GM19452 (cell line): ENCODE measurements at regions not wholly inside any gene's neighbourhood (a gene's known extent, or its start where the extent isn't known, plus 50 kb on each side); places are given as distances from the start of the nearest gene placed in this dataset.

Experiments
- ATAC-seq: cut with Tn5 transposase; IDR thresholded peaks from one replicate; pipeline ENCODE4 v1.9.1; 2021; ENCODE audit not compliant: unreplicated experiment

DNA sequence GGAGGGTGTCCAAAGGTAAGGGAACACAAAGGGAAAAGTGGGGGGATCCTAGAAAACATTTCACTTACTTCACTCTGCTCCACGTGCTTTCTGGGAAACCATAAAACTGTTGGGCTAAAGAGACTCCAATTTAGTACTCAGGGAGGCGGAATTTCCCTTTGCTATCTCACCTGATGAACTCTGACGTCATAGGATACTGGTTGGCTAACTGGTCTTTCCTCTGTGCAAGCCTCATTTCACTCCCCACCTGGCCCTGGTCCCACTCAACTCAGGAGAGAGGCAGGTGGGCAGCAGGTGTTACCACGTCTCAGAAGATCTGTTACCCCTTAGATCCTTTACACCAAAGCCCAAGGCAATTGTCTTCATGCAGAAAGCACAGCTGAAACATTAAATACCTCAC, 51.8 kb upstream of the PMAIP1 start:
- no peak for ATAC-seq

DNA sequence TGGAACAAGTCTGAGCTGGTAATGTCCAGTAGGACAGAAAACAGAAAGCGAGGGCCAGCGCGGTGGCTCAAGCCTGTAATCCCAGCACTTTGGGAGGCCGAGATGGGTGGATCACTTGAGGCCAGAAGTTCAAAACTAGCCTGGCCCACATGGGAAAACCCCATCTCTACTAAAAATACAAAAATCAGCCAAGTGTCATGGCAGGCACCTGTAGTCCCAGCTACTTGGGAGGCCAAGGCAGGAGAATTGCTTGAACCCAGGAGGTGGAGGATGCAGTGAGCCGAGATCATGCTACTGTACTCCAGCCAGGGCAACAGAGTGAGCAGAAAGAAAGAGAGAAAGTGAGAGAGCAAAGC, 52.3 kb upstream of the PMAIP1 start:
- peak; percentile 26 for ATAC-seq

DNA sequence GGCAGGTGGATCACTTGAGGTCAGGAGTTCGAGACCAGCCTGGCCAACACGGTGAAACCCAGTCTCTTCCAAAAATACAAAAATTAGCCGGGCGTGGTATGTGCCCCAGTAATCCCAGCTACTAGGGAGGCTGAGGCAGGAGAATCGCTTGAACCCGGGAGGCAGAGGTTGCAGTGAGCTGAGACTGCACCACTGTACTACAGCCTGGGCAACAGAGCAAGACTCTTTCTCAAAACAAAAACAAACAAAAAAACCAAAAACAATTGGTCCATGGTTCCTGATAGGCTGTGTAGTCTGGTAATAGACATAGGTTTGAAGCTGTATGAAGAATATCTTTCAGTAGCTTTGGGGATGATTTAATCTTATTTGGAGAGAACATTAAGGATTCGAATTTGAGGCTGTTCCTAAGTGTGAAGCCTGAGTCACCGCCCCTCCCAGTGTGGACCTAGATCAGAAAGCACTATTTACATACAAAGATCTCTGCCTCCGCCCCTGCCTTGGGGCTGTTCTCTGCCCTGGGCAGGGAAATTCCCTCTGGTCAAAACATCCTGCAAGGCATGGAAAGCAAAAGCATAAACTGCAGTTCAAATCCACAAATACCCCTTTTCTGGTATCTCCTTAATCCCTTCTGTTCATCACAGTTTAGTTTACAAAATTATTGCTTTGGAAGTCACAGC, 52.8 kb upstream of the PMAIP1 start:
- peak; percentile 95 for ATAC-seq

GRCh38 chr18:59842947-59843346, 56.8 kb upstream of the PMAIP1 start:
- ATAC-seq: no peak

DNA sequence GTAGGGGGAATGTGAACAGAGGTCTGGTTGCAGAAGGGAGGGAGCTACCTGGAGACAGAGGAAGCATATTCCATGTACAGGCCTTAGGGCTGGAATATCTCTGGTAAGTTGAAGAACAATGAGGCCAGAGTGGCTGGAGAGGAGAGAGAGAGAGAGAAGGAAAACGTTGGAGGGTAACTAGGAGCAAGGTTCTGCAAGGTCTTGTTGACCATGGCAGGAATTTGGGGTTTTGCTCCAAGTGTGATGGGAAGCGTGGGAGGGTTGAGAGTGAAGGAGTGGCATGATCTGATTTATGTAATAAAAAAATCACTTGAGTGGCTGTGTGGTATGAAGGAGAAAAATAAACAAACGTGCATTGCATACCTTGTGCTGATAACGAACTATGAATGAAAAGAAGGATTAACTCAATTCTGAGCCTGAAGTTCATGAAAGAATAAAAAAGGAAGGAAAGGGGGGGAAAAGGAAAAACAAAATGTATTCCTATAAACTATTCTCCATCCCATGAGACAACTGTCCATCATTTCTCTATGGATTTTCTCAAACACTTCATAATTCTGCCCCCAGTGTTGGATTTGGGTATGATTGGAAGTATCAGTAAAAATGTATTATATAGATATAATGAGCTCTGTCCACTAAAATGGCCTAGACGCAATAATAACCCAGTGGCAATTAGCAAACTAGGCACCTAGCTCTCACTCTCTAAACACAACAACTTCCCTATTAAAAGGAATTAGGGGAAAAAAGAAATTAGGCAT, 59.7 kb upstream of the PMAIP1 start:
- ATAC-seq: no peak

DNA sequence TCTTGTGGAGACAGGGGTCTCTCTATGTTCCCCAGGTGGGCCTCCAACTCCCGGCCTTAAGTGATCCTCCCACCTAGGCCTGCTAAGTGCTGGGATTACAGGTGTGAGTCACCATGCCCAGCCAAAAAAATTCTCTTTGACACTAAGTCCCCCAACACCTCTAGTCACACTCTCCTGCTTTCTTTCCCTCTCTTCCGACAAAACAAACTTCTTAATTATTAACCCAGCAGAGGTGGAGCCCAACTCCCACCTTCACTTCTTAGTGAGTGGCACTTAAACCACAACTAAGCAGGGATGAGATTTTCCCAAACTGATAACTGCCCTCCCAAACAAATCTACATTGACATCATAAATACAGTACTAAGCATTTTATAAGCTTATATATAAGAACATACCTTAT, 60.5 kb upstream of the PMAIP1 start:
- ATAC-seq: no peak

- ATAC-seq: peak; percentile 56
These were observed 62.2 kb upstream of the PMAIP1 start for GRCh38 chr18:59837586-59837985.

GRCh38 chr18:59835605-59836379, 64.0 kb upstream of the PMAIP1 start:
- no peak for ATAC-seq

- ATAC-seq: peak; percentile 48
These were observed 65.5 kb upstream of the PMAIP1 start for GRCh38 chr18:59834267-59834666.

DNA sequence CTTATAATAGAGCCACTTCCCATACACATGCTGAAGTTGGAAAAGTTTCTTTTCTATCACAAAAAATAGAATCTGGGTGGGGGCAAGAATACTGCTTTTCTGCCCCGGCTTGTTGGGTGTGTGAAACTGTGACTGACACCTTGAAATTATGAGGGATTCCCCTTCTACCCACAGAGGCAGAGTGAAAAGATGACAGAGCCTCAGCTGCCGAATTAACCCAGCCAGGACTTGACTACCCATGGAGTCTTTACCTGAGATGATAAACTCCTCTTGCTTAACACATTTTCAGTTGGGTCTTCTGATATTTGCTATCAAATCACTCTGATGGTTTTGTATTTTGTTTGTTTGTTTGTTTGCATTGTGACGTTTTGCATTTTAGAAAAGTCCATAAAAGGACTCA, 66.0 kb upstream of the PMAIP1 start:
- ATAC-seq: peak; percentile 80

- ATAC-seq: peak; percentile 78
These were observed 76.1 kb upstream of the PMAIP1 start for GRCh38 chr18:59823596-59824195.

GRCh38 chr18:59822612-59823550, 76.9 kb upstream of the PMAIP1 start:
- ATAC-seq: no peak

GRCh38 chr18:59821983-59822382, 77.8 kb upstream of the PMAIP1 start:
- no peak for ATAC-seq

GRCh38 chr18:59820663-59821062, 79.1 kb upstream of the PMAIP1 start:
- ATAC-seq: no peak

DNA sequence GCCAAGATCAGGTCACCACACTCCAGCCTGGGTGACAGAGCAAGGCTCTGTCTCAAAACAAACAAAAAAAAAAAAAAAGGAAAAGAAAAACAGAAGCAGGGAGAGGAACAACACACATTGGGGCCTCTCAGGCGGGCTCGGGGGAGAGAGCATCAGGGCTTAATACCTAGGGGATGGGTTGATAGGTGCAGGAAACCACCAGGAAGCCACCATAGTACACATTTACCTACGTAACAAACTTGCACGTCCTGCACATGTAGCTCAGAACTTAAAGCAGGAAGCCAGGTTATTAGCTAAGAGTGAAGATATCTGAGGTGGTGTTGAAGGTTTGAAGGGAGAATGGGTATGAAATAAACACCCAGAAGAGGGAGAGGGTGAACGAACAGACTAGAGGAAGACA, 81.0 kb upstream of the PMAIP1 start:
- no peak for ATAC-seq

DNA sequence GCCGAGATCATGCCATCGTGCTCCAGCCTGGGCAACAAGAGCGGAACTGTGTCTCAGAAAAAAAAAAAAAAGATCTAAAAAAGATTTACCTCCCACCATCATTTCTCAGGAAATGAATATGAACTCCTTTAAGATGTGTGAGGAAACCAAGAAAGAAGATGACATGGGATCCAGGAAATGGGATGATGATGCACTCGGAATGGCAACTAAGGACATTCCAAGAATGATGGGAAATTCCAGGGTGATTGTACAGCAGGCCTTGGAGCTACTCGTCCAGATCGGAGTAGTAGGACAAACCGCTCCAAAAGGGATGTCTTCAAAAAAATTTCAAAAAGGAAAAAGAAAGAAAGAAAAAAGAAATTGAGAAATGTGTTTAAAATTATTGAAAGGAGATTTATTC, 84.9 kb upstream of the PMAIP1 start:
- no peak for ATAC-seq

GRCh38 chr18:59813942-59814341, 85.9 kb upstream of the PMAIP1 start:
- ATAC-seq: no peak

DNA sequence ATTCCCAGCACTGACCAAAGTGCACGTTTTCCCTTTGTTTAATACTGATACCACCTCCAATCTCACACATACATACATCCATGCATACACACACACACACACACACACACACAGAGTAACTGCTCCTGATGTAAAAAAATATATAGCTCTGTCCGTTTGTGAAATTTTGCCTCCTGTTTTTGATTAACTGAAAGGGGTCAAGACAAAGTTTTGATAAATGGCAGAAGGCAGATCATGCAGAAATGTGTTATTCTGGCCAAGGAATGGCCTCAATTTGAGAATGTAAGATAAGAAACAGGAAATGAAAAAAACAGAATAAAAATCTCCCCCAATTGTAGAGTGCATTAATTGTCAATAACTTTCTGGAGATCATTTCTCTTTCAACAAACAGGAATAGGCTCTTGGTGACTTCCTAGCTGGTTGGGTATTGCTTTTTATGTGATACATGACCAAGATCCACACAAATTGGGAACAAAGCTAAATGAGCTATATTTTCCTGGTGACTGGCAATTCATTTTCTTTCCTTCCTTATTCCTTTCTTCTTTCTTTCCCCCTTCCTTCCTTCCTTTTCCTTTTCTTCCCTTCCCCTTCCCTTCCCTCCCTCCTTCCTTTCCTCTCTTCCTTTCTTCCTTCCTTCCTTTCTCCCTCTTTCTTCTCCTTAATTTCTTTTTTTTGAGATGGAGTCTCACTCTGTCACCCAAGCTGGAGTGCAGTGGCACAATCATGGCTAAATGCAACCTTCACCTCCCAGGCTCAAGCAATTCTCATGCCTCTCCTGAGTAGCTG, 88.9 kb upstream of the PMAIP1 start:
- no peak for ATAC-seq

DNA sequence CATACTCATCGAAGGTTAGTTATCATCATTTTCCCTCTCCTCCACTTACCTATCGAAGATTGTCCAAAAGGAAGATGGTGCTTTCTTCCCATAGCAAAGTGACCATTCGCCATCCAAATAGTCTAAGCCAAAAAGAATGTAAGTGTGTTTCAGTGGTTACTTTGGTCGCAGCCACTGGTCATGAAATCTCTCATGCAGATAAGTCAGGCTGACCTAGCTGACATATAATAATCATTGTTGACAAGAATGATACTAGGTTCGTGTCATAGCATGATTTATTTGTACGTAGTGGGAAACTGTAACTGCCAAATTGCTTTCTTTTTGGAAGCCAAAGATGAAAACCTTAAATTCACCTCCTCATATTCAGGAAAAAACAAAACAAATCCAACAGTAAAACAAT, 89.6 kb upstream of the PMAIP1 start:
- no peak for ATAC-seq

GRCh38 chr18:59802031-59802430, 97.8 kb upstream of the PMAIP1 start:
- peak; percentile 76 for ATAC-seq
